HCT116 (cell line): ENCODE measurements at regions not wholly inside any gene's neighbourhood (a gene's known extent, or its start where the extent isn't known, plus 50 kb on each side); places are given as distances from the start of the nearest gene placed in this dataset.

Experiments
- ATAC-seq: fragments of 200-7000 bp; cut with Tn5 transposase; 2 replicates; pipeline ENCODE4 v1.9.1; 2020; ENCODE audit warnings: mild to moderate bottlenecking, moderate library complexity
- BruUV-seq: library from RNA; stranded (reverse); fragments of 400-500 nt; replicated peaks from 2 replicates; lab custom pipeline; 2021; lab: Mats Ljungman, UMichigan
- CTCF ChIA-PET: fragments of 300-600 bp; sonication (Branson Sonifier 250); formaldehyde crosslinking; loops from one replicate; lab custom pipeline; 2021; ENCODE audit warnings: antibody characterized with exemption; lab: Charles Lee
- POLR2A ChIA-PET: fragments of 300-600, 350-600 bp; sonication (Branson Sonifier 250); formaldehyde crosslinking; loops from one replicate; lab custom pipeline; 2021; ENCODE audit warnings: antibody characterized with exemption; lab: Charles Lee
- RAD21 ChIA-PET, 2 experiments: fragments of 300-600 bp; sonication (Branson Sonifier 250); formaldehyde crosslinking; loops; one replicate each; lab custom pipeline; 2023; ENCODE audit warnings: low total read pairs in 2 of 2; ENCODE audit not compliant: uncharacterized antibody in 2 of 2, unreplicated experiment in 2 of 2, low non-redundant PET in 1 of 2; lab: Charles Lee
- DNase-seq: peaks from one replicate; pipeline ENCODE4 v3.0.0-alpha.2; 2010; ENCODE audit warnings: low read depth, low spot score
- H2AFZ ChIP-seq: fragments of 200-600 bp; shearing (Covaris generic), sonication (generic); 2 replicates; pipeline ENCODE4 v1.6.1; 2017; ENCODE audit warnings: low read depth, mixed run types, mixed read lengths, antibody characterized with exemption, low read length; ENCODE audit not compliant: poor library complexity, severe bottlenecking
- H3K27ac ChIP-seq: 2 replicates; pipeline ENCODE4 v1.5.1; 2012; ENCODE audit warnings: low read depth, low read length
- H3K27me3 ChIP-seq: fragments of 200-600 bp; sonication (generic); 2 replicates; pipeline ENCODE4 v1.6.1; 2016; ENCODE audit warnings: mixed run types, low read length, mixed read lengths; ENCODE audit not compliant: insufficient read depth
- H3K36me3 ChIP-seq, 2 experiments: fragments of 200-500 bp in 1 of 2; fragments of 200-600 bp in 1 of 2; sonication (Bioruptor generic) in 1 of 2; sonication (generic) in 1 of 2; 2 replicates each; pipeline versions ENCODE4 v1.5.1 to v1.6.1; 2014 to 2016; ENCODE audit warnings: low read length in 2 of 2, inconsistent platforms in 1 of 2, mixed read lengths in 1 of 2, mixed run types in 1 of 2; ENCODE audit not compliant: insufficient read depth in 2 of 2, control insufficient read depth in 1 of 2
- H3K4me1 ChIP-seq, 2 experiments: fragments of 200-600 bp in 1 of 2; sonication (generic) in 1 of 2; 2 replicates each; pipeline versions ENCODE4 v1.5.1 to v1.6.1; 2012 to 2017; ENCODE audit warnings: low read length in 2 of 2, inconsistent platforms in 1 of 2, mild to moderate bottlenecking in 1 of 2, mixed read lengths in 1 of 2, mixed run types in 1 of 2, moderate library complexity in 1 of 2; ENCODE audit not compliant: insufficient read depth in 2 of 2, control insufficient read depth in 1 of 2
- H3K4me2 ChIP-seq: fragments of 200-600 bp; sonication (generic); 2 replicates; pipeline ENCODE4 v1.6.1; 2017; ENCODE audit warnings: mixed run types, low read length, mixed read lengths
- H3K4me3 ChIP-seq, 2 experiments: fragments of 200-600 bp in 1 of 2; sonication (generic) in 1 of 2; replicated peaks in 1 of 2; 2 replicates each; pipeline ENCODE4 v1.5.1; 2011 to 2016; ENCODE audit warnings: low read length in 2 of 2, control low read depth in 1 of 2, low read depth in 1 of 2, mild to moderate bottlenecking in 1 of 2, mixed read lengths in 1 of 2, mixed run types in 1 of 2
- H3K79me2 ChIP-seq: fragments of 200-600 bp; sonication (generic); 2 replicates; pipeline ENCODE4 v1.6.1; 2017; ENCODE audit warnings: mild to moderate bottlenecking, mixed run types, low read length, moderate library complexity, mixed read lengths; ENCODE audit not compliant: insufficient read depth
- H3K9ac ChIP-seq: fragments of 200-600 bp; sonication (generic); 2 replicates; pipeline ENCODE4 v1.6.1; 2016; ENCODE audit warnings: low read length, mixed read lengths
- H3K9me2 ChIP-seq: fragments of 200-600 bp; sonication (generic), shearing (Covaris generic); 2 replicates; pipeline ENCODE4 v1.6.1; 2017; ENCODE audit warnings: mixed run types, mild to moderate bottlenecking, moderate library complexity; ENCODE audit not compliant: insufficient read depth
- H3K9me3 ChIP-seq, 2 experiments: fragments of 200-500 bp in 1 of 2; fragments of 200-600 bp in 1 of 2; sonication (Bioruptor generic) in 1 of 2; sonication (generic) in 1 of 2; 2 replicates each; pipeline ENCODE4 v1.6.1; 2014 to 2017; ENCODE audit warnings: low read length in 2 of 2, mixed read lengths in 2 of 2, inconsistent platforms in 1 of 2, low read depth in 1 of 2, mild to moderate bottlenecking in 1 of 2, mixed run types in 1 of 2, moderate library complexity in 1 of 2; ENCODE audit not compliant: control insufficient read depth in 1 of 2, insufficient read depth in 1 of 2
- H4K20me1 ChIP-seq: fragments of 200-600 bp; sonication (generic), shearing (Covaris generic); 2 replicates; pipeline ENCODE4 v1.6.1; 2017; ENCODE audit warnings: mixed run types, mild to moderate bottlenecking, moderate library complexity; ENCODE audit not compliant: insufficient read depth
- CBX3 ChIP-seq: IDR thresholded peaks from 2 replicates; pipeline ENCODE4 v1.6.1; 2012; ENCODE audit warnings: low read depth
- CEBPB ChIP-seq: IDR thresholded peaks from 2 replicates; pipeline ENCODE4 v1.6.1; 2012; ENCODE audit warnings: low read depth
- EGR1 ChIP-seq: IDR thresholded peaks from 2 replicates; pipeline ENCODE4 v1.6.1; 2012; ENCODE audit warnings: low read depth
- ELF1 ChIP-seq: IDR thresholded peaks from 2 replicates; pipeline ENCODE4 v1.6.1; 2012; ENCODE audit warnings: low read depth, borderline replicate concordance
- EZH2 ChIP-seq: fragments of 200-600 bp; sonication (generic); IDR thresholded peaks from 2 replicates; pipeline ENCODE4 v1.6.1; 2017; ENCODE audit warnings: antibody characterized with exemption, mixed run types
- EZH2phosphoT487 ChIP-seq: fragments of 200-600 bp; IDR thresholded peaks from 2 replicates; pipeline ENCODE4 v1.6.1; 2018; ENCODE audit warnings: antibody characterized with exemption, borderline replicate concordance
- FOSL1 ChIP-seq: IDR thresholded peaks from 2 replicates; pipeline ENCODE4 v1.6.1; 2012; ENCODE audit warnings: low read depth
- JUND ChIP-seq: IDR thresholded peaks from 2 replicates; pipeline ENCODE4 v1.6.1; 2012
- ZFX ChIP-seq: fragments of 450-650 bp; IDR thresholded peaks from 2 replicates; pipeline ENCODE4 v1.6.1; 2017
- ZNF274 ChIP-seq: fragments of 200-500 bp; sonication (Bioruptor generic); IDR thresholded peaks from 2 replicates; pipeline ENCODE4 v1.6.1; 2014; ENCODE audit warnings: mild to moderate bottlenecking, low read depth, low read length, inconsistent platforms
- intact Hi-C: fragments of 100-400 bp; cut with micrococcal nuclease; formaldehyde crosslinking; loops from 2 replicates; pipeline ENCODE4 v1.10.0; 2022
- TF ChIP-seq, protein P1 (sequence below): IDR thresholded peaks from 2 replicates; pipeline ENCODE4 v1.6.1; 2012
- TF ChIP-seq, protein P2 (sequence below), 3 experiments: fragments of 200-600 bp in 1 of 3; sonication (generic) in 1 of 3; IDR thresholded peaks in 2 of 3; conservative IDR thresholded peaks in 1 of 3; 2 replicates each; pipeline ENCODE4 v1.5.1; 2012 to 2017; ENCODE audit warnings: low read depth in 2 of 3, low read length in 2 of 3, antibody characterized with exemption in 1 of 3, borderline replicate concordance in 1 of 3, control low read depth in 1 of 3, mild to moderate bottlenecking in 1 of 3, mixed read lengths in 1 of 3, mixed run types in 1 of 3, moderate library complexity in 1 of 3; ENCODE audit not compliant: insufficient read depth in 1 of 3
- TF ChIP-seq, protein P3 (sequence below): IDR thresholded peaks from 2 replicates; pipeline ENCODE4 v1.6.1; 2011; ENCODE audit warnings: mild to moderate bottlenecking, low read length, moderate library complexity; ENCODE audit not compliant: insufficient replicate concordance; ENCODE audit errors: extremely low read depth
- TF ChIP-seq, protein P4 (sequence below): IDR thresholded peaks from 2 replicates; pipeline ENCODE4 v1.6.1; 2012

DNA sequence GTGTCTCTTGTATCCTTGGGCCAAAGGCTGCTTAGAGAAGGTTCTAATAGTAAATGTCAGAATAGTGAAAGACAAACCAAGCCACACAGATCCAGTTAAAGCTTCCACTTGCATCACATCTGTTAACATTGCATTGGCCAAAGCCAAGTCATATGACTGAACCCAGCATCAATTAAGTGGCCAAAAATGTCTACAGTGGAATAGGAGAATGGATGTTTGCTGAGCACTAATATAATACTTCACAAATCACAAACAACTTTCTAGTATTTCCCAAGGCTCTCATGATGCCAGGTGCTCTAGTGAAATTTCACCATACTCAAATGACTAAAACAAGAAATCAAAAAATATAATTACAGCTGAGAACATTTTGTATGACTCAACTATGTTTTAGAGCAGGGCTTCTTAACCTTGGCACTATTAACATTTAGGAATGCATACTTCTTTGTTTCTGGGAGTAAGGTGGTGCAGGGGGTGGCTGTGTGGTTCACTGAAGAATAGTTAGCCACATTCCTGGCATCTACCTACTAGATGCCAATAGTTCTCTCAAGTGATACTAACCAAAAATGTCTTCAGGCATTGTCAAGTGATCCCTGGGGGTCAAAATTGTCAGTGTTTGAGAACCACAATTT lies 148.0 kb upstream of the SPTLC3 start:
- H3K79me2 ChIP-seq: no peaks in the 10 kb centered on the region
- H3K4me2 ChIP-seq: no peak overlapping the region
- TF ChIP-seq, protein P1, sequence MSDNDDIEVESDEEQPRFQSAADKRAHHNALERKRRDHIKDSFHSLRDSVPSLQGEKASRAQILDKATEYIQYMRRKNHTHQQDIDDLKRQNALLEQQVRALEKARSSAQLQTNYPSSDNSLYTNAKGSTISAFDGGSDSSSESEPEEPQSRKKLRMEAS: no peak
- no peak for TF ChIP-seq CEBPB
- ChIA-PET CTCF (no interaction called here), POLR2A (no interaction called here), RAD21 (no interaction called here)
- DNase-seq: no peak
- no peak overlapping the region for H3K27ac ChIP-seq
- no peaks in the 10 kb centered on the region for H3K27me3 ChIP-seq
- BruUV-seq: no TSS peak
- H3K9me3 ChIP-seq: peaks cover 0 to 2% of the 10 kb centered on the region in 2 experiments; a peak in 3 of 4 replicates
- no peaks in the 10 kb centered on the region for H3K9me2 ChIP-seq
- H4K20me1 ChIP-seq: no peaks in the 10 kb centered on the region
- H3K9ac ChIP-seq: no peak overlapping the region
- no peak for ATAC-seq
- no peaks in the 10 kb centered on the region for H3K36me3 ChIP-seq
- no peak overlapping the region for H2AFZ ChIP-seq
- intact Hi-C loops: no loop called here
- H3K4me3 ChIP-seq: no peak overlapping the region
- H3K4me1 ChIP-seq: no peaks in the 10 kb centered on the region

DNA sequence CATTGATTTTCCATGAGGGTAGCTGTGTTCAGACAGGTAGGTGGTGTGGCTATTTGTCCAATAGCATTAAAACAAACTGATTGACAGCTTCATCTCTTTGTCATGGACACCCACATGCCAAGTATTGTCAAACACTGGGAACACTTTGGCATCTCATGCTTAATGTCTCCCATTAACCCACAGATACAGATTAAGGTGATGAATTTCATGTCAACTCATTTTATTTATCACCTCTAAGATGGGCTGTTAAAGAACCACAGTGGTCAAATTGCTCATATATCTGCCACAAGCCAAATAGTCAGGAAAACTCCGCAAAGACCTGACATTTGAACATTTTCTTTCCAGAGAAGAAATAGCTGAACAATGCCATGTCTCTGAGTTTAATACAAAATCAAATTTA lies 139.1 kb upstream of the SPTLC3 start:
- no peak for DNase-seq
- no peak overlapping the region for H3K9ac ChIP-seq
- H2AFZ ChIP-seq: no peak overlapping the region
- H4K20me1 ChIP-seq: no peaks in the 10 kb centered on the region
- RAD21 ChIA-PET: no interaction called here
- no peaks in the 10 kb centered on the region for H3K4me1 ChIP-seq
- BruUV-seq: no TSS peak
- H3K36me3 ChIP-seq: no peaks in the 10 kb centered on the region
- intact Hi-C loops: no loop called here
- no peak overlapping the region for H3K27ac ChIP-seq
- POLR2A ChIA-PET: no interaction called here
- H3K9me2 ChIP-seq: no peaks in the 10 kb centered on the region
- H3K79me2 ChIP-seq: no peaks in the 10 kb centered on the region
- no peak overlapping the region for H3K4me3 ChIP-seq
- no peaks in the 10 kb centered on the region for H3K27me3 ChIP-seq
- ATAC-seq: no peak
- TF ChIP-seq ELF1: no peak
- TF ChIP-seq, protein P2, sequence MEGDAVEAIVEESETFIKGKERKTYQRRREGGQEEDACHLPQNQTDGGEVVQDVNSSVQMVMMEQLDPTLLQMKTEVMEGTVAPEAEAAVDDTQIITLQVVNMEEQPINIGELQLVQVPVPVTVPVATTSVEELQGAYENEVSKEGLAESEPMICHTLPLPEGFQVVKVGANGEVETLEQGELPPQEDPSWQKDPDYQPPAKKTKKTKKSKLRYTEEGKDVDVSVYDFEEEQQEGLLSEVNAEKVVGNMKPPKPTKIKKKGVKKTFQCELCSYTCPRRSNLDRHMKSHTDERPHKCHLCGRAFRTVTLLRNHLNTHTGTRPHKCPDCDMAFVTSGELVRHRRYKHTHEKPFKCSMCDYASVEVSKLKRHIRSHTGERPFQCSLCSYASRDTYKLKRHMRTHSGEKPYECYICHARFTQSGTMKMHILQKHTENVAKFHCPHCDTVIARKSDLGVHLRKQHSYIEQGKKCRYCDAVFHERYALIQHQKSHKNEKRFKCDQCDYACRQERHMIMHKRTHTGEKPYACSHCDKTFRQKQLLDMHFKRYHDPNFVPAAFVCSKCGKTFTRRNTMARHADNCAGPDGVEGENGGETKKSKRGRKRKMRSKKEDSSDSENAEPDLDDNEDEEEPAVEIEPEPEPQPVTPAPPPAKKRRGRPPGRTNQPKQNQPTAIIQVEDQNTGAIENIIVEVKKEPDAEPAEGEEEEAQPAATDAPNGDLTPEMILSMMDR (IDR thresholded peaks at IDR 0.05 in 2 of 3, conservative IDR thresholded peaks at IDR 0.05 in 1 of 3; ENCODE audit: borderline replicate concordance in 1 of 3, insufficient read depth in 1 of 3, low read depth in 2 of 3, low read length in 2 of 3): no peak
- TF ChIP-seq JUND: no peak
- no peak for TF ChIP-seq ZNF274
- TF ChIP-seq EGR1: no peak
- TF ChIP-seq FOSL1: no peak
- no peak for TF ChIP-seq EZH2
- TF ChIP-seq, protein P3, sequence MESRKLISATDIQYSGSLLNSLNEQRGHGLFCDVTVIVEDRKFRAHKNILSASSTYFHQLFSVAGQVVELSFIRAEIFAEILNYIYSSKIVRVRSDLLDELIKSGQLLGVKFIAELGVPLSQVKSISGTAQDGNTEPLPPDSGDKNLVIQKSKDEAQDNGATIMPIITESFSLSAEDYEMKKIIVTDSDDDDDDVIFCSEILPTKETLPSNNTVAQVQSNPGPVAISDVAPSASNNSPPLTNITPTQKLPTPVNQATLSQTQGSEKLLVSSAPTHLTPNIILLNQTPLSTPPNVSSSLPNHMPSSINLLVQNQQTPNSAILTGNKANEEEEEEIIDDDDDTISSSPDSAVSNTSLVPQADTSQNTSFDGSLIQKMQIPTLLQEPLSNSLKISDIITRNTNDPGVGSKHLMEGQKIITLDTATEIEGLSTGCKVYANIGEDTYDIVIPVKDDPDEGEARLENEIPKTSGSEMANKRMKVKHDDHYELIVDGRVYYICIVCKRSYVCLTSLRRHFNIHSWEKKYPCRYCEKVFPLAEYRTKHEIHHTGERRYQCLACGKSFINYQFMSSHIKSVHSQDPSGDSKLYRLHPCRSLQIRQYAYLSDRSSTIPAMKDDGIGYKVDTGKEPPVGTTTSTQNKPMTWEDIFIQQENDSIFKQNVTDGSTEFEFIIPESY: no peak
- TF ChIP-seq EZH2phosphoT487: no peak
- TF ChIP-seq CEBPB: no peak
- TF ChIP-seq ZFX: no peak
- TF ChIP-seq CBX3: no peak
- TF ChIP-seq, protein P4, sequence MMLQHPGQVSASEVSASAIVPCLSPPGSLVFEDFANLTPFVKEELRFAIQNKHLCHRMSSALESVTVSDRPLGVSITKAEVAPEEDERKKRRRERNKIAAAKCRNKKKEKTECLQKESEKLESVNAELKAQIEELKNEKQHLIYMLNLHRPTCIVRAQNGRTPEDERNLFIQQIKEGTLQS: no peak
- TF ChIP-seq, protein P1: no peak
- TF ChIP-seq, all 23 proteins: peak for 0
- peaks cover 0 to 4% of the 10 kb centered on the region in 2 experiments; a peak in 1 of 4 replicates for H3K9me3 ChIP-seq
- CTCF ChIA-PET: no interaction called here
- no peak overlapping the region for H3K4me2 ChIP-seq
